ENCODE measurements at regions not wholly inside any gene's neighbourhood (a gene's known extent, or its start where the extent isn't known, plus 50 kb on each side); places are given as distances from the start of the nearest gene placed in this dataset.
"Not testable (repeated sequence)": the region's sequence is repeated elsewhere in the genome, so short reads cannot be mapped to it uniquely, and the experiment has no call there.

DNA sequence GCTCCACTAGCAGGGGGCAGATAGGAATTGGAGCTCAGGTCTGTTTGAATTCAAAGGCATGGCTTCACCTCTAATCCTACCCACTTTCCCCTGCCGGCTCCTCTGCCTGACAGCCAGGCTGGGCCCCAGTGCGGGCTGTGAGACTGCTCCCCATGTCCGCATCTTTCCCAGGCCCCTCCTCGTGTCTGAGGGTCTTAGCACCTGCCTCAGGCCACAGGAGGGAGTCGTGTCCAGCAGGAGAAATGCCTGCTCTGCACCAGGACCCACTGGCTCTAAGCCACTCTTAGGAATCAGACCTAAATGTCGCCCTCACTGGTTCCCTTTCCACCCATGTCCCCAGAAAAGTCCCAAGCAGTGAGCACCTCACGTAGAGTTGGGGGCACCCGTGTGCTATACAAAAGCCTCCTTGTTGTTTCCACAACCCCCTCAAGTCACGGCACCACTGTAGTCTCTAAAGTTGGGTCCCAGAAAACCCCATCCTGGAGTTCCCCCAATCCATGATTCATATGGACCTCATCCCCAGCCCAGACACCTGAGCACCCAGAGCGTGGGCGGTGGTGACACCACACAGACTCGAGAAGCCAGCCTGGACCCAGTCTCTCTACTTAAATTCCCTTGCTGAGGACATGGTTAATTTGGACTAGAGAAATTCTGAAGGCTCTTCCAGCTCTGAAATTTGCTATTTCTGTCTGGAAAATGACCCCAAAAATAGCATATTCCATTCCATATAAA, 466.4 kb upstream of the ZMIZ1 start:
- DNase-seq = no peak

DNA sequence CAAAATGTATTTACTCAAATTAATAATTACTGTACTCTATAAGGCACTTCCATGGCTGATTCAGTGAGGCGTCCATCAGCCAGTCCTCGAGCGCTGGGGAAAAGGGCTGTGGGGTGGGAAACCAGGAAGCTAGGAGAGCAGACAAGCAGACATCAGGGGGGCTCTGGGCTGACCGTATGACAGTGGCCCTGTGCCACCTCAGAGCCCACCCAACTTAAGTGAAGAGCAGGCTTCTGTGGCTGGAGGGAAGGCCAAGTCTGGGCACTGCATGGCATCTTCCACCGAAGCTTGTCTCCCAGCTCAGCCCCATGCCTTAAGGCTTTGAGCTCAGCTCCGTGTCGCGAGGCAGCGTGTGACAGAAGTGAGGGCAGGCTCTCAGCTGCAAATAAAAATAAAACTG, 464.5 kb upstream of the ZMIZ1 start:
- no peak for DNase-seq

DNA sequence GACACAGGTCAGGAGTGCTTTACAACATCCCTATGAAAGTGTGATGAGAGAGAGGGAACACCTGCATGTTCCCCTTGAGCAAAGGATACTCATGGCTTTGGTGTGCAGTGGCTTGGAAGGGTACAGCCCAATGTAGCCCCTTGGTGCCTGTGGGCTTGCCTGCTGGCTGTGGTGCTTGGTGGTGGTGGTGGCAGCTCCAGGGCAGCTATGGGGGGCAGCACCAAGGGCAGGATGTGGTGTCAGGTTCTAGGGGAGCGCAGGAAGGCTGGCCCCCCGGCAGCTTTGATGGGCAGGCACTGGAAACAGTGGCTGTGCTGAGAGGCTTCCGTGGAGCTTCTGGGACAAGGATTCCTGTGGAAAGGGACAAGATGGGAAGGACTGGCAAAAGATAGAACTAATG, 464.0 kb upstream of the ZMIZ1 start:
- DNase-seq = no peak

DNA sequence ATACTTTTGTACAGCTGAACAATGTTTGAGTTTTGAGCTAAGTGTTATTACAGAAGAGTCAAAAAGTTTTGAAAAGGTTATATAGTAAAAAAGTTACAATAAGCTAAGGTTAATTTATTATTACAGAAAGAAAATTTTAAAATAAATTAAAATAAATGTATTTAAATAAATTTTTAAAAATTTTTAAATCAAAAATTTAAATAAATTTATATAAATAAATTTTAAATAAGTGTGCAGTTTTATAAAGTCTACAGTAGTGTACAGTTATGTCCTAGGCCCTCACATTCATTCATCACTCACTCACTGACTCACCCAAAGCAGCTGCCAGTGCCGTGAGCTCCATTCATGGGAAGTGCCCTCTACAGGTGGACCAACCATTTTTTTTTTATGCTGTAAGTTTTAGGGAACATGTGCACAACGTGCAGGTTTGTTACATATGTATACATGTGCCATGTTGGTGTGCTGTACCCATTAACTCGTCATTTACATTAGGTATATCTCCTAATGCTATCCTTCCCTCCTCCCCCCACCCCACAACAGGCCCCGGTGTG, 462.9 kb upstream of the ZMIZ1 start:
- DNase-seq = no peak

DNA sequence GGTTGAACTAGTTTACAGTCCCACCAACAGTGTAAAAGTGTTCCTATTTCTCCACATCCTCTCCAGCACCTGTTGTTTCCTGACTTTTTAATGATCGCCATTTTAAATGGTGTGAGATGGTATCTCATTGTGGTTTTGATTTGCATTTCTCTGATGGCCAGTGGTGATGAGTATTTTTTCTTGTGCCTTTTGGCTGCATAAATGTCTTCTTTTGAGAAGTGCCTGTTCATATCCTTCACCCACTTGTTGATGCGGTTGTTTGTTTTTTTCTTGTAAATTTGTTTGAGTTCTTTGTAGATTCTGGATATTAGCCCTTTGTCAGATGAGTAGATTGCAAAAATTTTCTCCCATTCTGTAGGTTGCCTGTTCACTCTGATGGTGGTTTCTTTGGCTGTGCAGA, 462.0 kb upstream of the ZMIZ1 start:
- not testable (repeated sequence) for DNase-seq

DNA sequence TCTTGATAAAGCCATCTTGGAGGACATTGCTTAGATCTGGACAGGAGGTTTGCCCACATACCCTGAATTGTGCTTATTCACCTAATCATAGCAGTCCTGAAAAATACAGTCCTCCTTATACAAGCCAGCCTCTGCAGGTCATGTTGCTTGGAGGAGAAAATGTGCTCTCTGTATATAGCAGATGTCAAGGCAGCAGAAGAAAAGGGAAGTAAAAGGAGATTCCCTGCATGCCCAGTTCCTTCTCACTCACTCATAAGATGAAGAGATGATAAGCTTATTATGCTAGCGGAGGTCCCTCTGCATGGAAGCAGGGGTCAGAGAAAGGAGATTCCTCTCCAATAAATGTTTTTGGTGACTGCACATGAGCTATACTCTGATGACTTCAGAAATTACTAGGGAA, 458.8 kb upstream of the ZMIZ1 start:
- no peak for DNase-seq

DNA sequence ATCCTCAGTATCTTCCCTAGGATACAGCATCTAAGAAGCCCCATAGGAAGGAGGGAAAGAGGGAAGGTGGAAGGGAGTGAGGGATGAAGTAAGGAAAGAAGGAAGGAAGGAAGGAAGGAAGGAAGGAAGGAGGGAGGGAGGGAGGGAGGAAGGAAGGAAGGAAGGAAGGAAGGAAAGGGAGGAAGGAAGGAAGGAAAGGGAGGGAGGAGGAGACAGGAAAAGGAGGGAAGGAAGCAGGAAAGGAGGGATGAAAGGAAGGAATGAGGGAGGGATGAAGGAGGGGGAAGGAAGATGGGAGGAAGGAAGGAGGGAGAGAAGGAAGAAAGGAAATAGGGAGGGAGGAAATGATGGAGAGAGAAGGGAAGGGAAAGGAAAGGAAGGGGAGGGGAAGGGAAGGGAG, 455.6 kb upstream of the ZMIZ1 start:
- no peak for DNase-seq

DNA sequence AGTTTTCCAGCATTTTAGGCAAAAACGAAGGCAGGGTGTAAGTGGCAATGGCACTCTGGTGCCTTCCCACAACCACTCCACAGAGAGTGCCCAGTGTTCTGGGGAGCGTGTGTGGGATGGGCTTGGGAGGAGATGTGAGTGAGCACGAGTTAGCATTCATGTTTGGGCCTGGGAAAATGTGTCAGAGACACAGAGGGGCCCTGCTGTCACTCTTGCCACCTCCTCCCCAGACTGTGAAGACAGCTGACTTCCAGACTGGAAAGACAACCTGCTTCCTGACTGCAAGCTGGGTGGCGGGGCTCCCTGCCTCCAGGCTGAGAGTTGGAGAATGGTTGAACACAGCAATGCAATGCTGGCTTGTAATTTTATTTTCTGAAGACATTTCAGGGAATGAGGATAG, 454.5 kb upstream of the ZMIZ1 start:
- DNase-seq = no peak

DNA sequence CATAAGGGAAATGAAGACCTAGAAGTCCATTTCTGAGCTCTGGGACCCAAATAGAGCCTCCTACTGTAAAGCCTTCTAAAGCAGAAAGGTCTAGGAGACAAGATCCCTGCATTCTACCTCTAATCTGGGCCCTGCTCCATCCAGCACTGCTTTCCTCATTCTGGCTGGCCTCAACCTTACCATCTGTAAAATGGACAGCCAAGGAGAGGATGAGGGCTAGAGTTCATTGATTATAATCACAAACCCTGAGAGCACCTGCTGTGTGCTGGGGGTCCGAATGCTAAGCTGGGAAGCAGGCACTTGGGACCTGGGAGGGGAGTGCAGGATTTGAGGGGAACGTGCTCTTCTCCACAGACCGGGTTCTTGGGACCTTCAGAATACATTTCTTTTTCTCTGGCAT, 454.0 kb upstream of the ZMIZ1 start:
- DNase-seq = no peak

DNA sequence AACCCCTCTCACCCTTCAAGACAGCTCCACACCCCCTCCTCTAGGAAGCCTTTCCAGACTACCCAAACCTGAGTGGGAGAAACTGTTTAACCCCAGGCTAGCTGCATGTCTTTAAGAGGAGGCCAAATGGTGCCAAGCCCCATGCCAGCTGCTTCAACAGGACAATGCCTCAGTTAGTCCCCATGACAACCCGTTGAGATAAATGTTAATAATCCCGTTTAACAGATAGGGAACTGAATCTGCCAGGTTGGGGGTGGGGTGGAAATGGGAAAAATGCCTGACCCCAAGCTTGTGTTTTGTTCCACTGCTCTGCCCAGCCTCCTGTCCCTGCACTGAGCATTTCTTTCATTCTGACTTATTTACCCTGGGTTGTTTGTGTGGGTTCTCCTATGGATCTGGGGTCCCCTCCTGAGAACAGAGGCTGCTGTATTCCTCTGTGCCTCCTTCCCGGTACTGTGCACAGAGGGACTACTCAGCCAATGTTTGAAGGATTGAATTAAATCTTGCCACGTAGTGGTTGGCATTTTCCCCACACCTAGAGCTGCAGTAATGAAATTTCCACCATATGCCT, 452.6 kb upstream of the ZMIZ1 start:
- no peak for DNase-seq

DNA sequence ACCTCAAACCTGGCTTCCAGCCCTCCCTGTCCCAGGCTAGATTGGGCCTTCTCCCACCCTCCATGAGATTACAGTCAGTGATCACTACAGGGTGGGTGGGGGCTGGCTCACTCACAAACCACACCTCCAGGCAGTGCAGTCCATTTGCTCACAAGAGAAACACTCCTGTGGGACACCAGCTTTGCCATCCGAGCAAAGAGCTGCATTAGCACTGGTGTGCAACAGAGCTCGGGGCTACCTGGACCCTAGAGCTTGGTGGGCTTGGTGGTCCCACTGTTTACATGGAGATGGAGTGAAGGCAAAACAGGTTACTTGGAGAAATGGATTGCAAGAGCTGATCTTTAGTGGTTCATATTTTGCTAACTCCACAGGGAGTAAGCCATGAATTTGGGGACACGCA, 451.7 kb upstream of the ZMIZ1 start:
- no peak for DNase-seq

DNA sequence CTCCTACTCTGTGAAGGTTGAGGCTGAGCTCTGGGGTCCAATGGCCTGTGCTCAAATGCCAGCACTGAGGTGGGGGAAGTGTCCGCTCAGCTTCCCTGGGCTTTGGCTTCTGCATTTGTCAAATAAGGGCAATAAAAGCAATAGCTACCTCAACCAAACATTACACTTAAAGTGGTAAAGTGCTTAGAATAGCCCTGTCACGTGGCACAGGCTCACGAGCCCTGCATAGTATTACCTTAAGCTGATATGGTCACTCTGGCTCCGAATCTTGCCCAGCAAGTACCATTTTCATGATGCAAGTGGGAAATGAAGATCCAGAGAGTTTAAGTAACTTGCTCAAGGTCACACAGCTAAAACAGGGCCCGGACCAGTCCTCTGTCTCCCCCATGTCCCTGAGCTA, 451.1 kb upstream of the ZMIZ1 start:
- DNase-seq = no peak

DNA sequence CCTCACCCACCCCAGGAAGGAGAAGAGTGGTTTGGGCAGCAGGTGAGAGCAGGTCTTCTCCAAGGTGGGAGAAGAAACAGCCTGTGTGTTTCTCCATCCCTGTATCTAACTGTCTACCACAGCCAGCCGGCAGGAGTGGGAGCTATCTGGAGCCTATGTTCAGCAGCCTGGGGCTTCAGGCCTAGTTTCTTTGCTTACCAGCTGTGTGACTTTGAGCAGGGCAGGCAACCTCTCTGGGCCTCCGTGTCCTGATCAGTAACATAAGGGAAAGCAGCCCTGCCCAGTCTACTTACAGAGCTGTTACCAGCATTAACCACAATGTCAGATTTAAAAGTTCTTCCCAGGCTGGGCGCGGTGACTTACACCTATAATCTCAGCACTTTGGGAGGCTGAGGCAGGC, 450.7 kb upstream of the ZMIZ1 start:
- no peak for DNase-seq

DNA sequence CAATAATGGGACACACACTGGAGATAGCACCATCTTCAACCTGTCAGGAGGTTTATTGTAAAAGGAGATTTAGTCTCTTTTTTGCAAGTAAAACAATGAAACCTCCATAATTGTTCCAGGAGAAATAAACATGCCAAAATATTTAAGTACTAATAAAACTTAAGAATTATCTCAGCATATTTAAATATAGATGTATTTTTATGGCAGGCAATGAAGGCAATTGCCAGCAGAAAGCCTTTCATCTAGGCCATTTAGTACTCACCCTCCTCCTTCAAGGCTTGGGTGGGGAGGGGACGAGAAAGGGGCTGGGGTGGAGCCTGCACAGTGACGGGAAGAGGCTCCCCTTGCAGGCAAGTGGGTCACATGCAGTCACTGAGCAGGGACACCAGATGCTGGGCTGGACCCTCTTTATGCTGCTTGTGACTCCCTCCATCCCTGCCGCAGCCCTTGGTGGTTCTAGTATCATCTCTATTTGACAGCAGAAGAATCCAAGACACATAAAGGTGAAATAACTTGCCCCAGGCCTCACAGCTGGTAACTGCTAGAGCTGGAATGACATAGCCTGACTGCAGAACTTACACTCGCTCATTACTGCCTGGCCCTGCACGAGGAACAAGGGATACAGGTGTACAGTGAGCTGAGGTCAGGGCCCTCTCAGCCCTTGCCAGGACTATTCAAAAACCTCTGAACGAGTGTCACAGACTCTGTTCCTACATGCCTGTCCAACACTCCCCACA, 449.5 kb upstream of the ZMIZ1 start:
- no peak for DNase-seq

DNA sequence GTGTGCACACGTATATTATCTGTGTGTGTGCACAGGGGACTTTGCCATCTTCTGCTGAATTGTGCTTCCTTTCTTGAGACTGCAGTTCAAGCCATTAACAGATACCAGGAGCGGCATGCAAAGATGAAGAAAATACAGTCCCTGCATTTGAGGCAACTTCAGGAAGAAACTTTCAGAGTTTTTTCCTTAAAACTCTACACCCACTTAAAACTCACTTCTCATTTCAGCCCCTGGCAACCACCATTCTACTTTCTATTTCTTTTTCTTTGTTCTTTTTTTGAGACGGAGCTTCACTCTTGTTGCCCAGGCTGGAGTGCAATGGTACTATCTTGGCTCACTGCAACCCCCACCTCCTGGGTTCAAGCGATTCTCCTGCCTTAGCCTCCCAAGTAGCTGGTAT, 448.9 kb upstream of the ZMIZ1 start:
- DNase-seq = no peak

DNA sequence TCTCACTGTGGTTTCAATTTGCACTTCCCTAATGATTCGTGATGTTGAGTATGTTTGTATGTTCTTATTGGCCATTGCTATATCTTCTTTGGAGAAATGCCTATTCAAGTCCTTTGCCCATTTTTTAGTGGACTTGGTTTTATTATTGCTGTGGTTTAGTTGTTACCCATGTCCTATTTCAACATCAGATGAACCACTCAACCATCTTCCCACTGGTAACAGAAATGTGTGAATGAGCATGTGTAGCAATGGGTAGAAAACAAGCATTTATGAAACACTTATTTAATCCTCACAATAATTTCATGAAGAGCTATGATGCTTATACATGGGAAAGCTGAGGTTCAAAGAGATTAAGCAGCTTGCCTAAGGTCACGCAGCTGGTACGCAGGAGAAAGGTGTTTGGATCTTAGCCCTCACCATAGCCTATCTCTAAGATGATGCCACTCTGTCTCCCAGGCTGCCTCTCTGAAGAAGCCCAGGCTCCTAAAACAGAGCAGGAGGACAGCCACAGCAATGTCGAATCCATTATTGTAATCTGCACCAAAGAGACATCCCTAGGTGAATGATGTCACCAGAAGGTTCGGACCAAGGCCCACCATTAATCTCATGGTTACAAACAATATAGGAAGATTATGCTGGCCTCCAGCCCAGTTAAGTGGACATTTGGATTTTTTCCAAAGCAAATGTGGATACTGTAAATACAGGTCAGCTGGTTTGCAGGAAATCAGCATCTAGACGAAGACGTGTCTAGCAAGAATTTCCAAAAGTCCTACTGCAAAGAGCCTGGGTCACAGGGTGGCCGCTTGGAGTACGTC, 447.6 kb upstream of the ZMIZ1 start:
- DNase-seq = no peak

DNA sequence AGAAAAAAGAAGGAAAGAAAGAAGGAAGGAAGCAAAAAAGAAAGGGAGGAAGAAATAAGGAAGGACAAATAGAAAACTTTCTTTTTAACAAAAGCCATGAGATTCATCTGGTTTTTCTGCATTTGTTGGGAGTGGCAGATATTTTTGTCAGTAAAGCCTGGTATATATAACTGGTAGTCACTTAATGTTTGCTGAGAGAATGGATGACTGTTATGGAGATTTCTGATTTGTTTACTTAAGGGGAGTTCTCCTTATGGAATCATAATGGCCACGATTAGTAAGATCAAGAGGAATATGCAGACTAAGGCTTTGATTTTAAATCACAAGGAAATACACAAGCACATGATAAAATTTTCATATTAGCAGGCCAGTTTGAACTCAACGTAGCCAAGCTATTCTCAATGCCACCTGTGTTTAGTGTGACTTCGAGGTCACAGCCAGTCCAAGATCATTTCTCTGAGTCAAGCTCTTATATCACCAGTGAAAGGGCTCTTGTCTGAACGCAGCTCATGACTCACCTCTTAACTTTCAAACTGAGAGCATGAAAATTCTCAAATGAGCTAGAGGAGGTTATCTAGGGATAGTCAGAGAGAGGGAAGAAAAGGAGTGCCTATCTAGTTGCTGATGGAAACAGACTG, 445.1 kb upstream of the ZMIZ1 start:
- DNase-seq = no peak

DNA sequence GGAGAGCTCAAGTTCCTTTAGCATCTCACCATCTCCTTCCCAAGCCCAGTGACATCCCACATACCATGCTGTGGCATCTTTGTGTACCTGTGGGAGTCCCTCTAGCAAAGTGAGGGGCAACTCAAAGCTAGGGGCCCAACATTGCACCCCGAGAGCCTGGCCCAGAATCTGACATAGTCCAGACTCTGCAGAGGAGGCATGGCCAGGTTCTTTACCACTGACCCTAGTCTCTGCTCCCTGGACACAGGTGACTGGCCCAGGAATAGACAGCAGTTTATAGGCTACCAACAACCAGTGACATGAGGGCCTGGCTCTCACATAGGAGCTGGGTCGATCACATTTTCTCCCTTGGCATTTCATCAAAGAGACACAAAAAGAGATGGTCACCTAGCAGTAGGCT, 444.0 kb upstream of the ZMIZ1 start:
- no peak for DNase-seq

DNA sequence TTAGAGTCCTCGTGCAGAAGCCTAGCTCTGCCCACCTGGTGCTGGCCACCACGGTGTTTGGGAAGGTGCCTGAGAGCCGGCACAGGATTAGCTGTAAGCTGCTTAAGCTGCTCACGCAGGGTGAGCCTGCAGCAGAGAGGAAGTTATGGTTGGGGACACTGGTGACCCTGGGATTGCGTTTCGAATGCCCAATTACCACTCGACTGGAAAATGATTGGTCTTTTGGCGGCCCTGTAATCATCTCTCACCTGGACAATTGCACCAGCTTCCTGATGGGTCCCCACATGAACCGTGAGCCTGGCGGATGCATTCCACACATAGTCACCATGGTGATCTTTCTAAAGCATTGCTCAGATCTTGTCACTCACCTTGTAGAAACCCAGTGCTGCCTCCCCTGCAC, 442.3 kb upstream of the ZMIZ1 start:
- no peak for DNase-seq

DNA sequence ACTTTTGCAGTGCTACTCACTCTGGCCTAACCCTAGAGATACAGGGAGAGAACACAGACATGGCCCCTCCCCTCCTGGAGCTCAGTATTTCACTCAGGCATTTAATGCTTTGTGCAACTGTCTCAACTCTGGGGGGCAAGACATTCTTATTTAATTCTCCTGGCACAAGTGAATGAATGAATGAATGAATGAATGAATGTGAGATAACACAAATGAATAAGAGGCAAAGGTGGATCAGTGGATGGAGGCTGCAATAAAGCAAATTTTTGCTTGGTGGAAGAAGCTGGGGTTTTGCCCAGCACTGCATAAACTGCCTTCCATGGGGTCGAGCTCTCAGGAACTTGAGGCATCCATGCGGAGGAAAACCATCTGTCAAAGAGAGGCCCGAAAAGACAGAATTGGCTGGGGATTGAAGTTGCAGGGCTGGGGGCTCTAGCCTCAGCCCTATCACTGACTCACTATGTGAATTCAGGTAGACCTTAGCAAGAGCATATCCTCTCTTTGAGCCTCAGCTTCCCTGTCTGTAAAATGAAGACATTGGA, 441.4 kb upstream of the ZMIZ1 start:
- no peak for DNase-seq

DNA sequence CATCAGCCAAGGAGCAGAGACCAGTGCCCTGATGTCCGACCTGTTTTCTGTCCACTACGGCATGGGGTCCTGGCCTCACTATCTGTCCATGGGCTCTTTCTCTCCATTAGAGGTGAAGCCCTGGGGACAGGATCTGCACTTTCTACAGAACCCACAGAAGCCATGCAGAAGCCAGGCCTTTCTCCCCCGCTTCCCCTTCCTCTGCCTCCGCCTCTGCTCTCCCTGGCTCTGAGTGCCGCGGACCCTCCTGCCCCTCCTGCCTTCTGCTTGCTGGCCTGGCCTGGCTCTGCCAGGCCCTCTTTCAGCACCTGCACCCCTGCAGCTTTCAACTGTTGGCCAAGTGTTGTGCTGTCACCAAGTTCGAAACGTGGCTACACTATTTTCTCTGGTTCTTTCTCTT, 439.8 kb upstream of the ZMIZ1 start:
- DNase-seq = no peak

DNA sequence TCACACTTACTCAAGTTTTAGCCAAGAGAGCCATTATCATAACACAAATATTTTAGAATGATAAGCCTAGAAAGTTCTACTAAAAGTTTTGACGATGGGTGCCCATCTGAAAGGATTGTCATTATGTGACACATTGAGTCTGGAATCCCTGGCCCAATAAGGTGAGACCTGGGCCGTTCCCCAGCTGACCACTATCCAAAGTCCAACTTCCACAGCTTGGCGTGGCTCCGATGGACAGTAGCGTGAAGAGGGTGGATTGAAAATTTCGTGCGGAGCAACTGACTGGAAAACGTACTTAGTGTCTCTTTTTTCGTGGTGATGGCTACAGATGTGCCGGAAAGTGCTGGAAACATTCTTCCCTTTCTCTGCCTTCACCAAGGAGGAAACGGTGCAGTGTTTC, 439.0 kb upstream of the ZMIZ1 start:
- DNase-seq = no peak
